Choroid plexus epithelial cell (primary cell): ENCODE measurements at regions not wholly inside any gene's neighbourhood (a gene's known extent, or its start where the extent isn't known, plus 50 kb on each side); places are given as distances from the start of the nearest gene placed in this dataset.

Experiments used
- DNase-seq: peaks from one replicate; pipeline ENCODE4 v3.0.0-alpha.2; 2010; ENCODE audit warnings: low read depth
- H3K4me3 ChIP-seq: 2 replicates; pipeline ENCODE4 v1.5.1; 2011; ENCODE audit warnings: low read depth, mild to moderate bottlenecking, control low read depth, low read length, moderate library complexity
- CTCF ChIP-seq: conservative IDR thresholded peaks from 2 replicates; pipeline ENCODE4 v1.5.1; 2011; ENCODE audit warnings: low read depth, mild to moderate bottlenecking, control low read depth, inconsistent platforms, low read length, moderate library complexity

- no peak overlapping the region for H3K4me3 ChIP-seq
- TF ChIP-seq CTCF = no peak
- no peak for DNase-seq
These were observed 314.8 kb upstream of the LRP1B start for GRCh38 chr2:142445551-142446072.

- no peak for DNase-seq
- no peak overlapping the region for H3K4me3 ChIP-seq
- TF ChIP-seq CTCF = no peak
These were observed 314.2 kb upstream of the LRP1B start for GRCh38 chr2:142445023-142445422.

- TF ChIP-seq CTCF = no peak
- peak; percentile 31 for DNase-seq
- H3K4me3 ChIP-seq = no peak overlapping the region
These were observed 305.0 kb upstream of the LRP1B start for GRCh38 chr2:142435847-142436246.

- no peak overlapping the region for H3K4me3 ChIP-seq
- TF ChIP-seq CTCF = no peak
- DNase-seq = no peak
These were observed 295.2 kb upstream of the LRP1B start for GRCh38 chr2:142426064-142426463.

- no peak for DNase-seq
- H3K4me3 ChIP-seq = no peak overlapping the region
- no peak for TF ChIP-seq CTCF
These were observed 294.7 kb upstream of the LRP1B start for GRCh38 chr2:142425551-142425950.

GRCh38 chr2:142423603-142424002 lies 292.8 kb upstream of the LRP1B start:
- H3K4me3 ChIP-seq = no peak overlapping the region
- no peak for DNase-seq
- no peak for TF ChIP-seq CTCF

- no peak for DNase-seq
- no peak overlapping the region for H3K4me3 ChIP-seq
- no peak for TF ChIP-seq CTCF
These were observed 292.0 kb upstream of the LRP1B start for GRCh38 chr2:142422769-142423168.
